Transverse colon (tissue), 4 donors: ENCODE measurements at regions not wholly inside any gene's neighbourhood (a gene's known extent, or its start where the extent isn't known, plus 50 kb on each side); places are given as distances from the start of the nearest gene placed in this dataset.
"Not testable (repeated sequence)": the region's sequence is repeated elsewhere in the genome, so short reads cannot be mapped to it uniquely, and the experiment has no call there.

Experiments
- DNase-seq: peaks from one replicate; pipeline ENCODE4 v3.0.0-alpha.2; 2019
- H3K27ac ChIP-seq, 4 donors: fragments of 200-600 bp; sonication (generic); 2 replicates each; pipeline ENCODE4 v1.5.1; 2016 to 2018; ENCODE audit warnings: inconsistent platforms in 4 of 4
- H3K27me3 ChIP-seq: fragments of 200-600 bp; sonication (generic); 2 replicates; pipeline ENCODE4 v1.5.1; 2017; ENCODE audit warnings: inconsistent platforms
- H3K36me3 ChIP-seq, 4 donors: fragments of 200-600 bp; sonication (generic); 2 replicates each; pipeline ENCODE4 v1.5.1; 2017 to 2019; ENCODE audit warnings: inconsistent platforms in 4 of 4
- H3K4me1 ChIP-seq, 4 donors: fragments of 200-600 bp; sonication (generic); 2 replicates each; pipeline ENCODE4 v1.5.1; 2017 to 2020; ENCODE audit warnings: inconsistent platforms in 4 of 4
- H3K4me3 ChIP-seq, 4 donors: fragments of 200-600 bp; sonication (generic); 1 replicate in 1 of 4; 2 replicates in 3 of 4; pipeline versions ENCODE4 v1.5.1 to v1.6.1; 2017 to 2019; ENCODE audit warnings: inconsistent platforms in 4 of 4
- H3K9me3 ChIP-seq, 2 donors: fragments of 200-600 bp; sonication (generic); 2 replicates each; pipeline ENCODE4 v1.5.1; 2017 to 2019; ENCODE audit warnings: inconsistent platforms in 2 of 2
- EP300 ChIP-seq: sonication (generic); formaldehyde crosslinking; IDR thresholded peaks from one replicate; pipeline ENCODE4 v1.6.1; 2017; ENCODE audit warnings: antibody characterized with exemption, low read depth
- POLR2A ChIP-seq: fragments of 450-650 bp; IDR thresholded peaks from one replicate; pipeline ENCODE4 v1.6.1; 2016; ENCODE audit warnings: antibody characterized with exemption, mild to moderate bottlenecking, moderate library complexity
- POLR2AphosphoS5 ChIP-seq, 3 donors: sonication (generic); formaldehyde crosslinking; IDR thresholded peaks; one replicate each; pipeline ENCODE4 v1.6.1; 2016; ENCODE audit warnings: antibody characterized with exemption in 3 of 3
- WGBS, 2 donors: methylation state at CpG; one replicate each; pipeline ENCODE4 v1.1.5; 2018; ENCODE audit warnings: low coverage in 1 of 2; 5-methylcytosine and 5-hydroxymethylcytosine counted together
- in situ Hi-C, 4 donors: fragments of 200-750 bp; cut with MboI; loops; one replicate each; pipeline versions ENCODE4 v1.15.0 to v1.15.1; 2017; ENCODE audit warnings: low sequenced_read_pairs in 3 of 4, low pct_ligation_motif_present in 1 of 4, low pct_unique_long_range_greater_than_20kb in 1 of 4
- intact Hi-C: fragments of 100-400 bp; cut with DNase I; formaldehyde crosslinking; loops from one replicate; pipeline ENCODE4 v1.15.1; 2023; ENCODE audit warnings: low total_unique reads
- TF ChIP-seq, protein P1 (sequence below), 5 experiments: fragments of 200-600 bp in 3 of 5; fragments of 450-650 bp in 2 of 5; sonication (generic) in 3 of 5; IDR thresholded peaks; 1 replicate in 2 of 5; 2 replicates in 3 of 5; pipeline ENCODE4 v1.5.1; 2016 to 2017; ENCODE audit warnings: antibody characterized with exemption in 5 of 5, inconsistent platforms in 3 of 5, mild to moderate bottlenecking in 2 of 5, moderate library complexity in 1 of 5

- TF ChIP-seq, protein P1, sequence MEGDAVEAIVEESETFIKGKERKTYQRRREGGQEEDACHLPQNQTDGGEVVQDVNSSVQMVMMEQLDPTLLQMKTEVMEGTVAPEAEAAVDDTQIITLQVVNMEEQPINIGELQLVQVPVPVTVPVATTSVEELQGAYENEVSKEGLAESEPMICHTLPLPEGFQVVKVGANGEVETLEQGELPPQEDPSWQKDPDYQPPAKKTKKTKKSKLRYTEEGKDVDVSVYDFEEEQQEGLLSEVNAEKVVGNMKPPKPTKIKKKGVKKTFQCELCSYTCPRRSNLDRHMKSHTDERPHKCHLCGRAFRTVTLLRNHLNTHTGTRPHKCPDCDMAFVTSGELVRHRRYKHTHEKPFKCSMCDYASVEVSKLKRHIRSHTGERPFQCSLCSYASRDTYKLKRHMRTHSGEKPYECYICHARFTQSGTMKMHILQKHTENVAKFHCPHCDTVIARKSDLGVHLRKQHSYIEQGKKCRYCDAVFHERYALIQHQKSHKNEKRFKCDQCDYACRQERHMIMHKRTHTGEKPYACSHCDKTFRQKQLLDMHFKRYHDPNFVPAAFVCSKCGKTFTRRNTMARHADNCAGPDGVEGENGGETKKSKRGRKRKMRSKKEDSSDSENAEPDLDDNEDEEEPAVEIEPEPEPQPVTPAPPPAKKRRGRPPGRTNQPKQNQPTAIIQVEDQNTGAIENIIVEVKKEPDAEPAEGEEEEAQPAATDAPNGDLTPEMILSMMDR (IDR thresholded peaks at IDR 0.05) = no peak
- TF ChIP-seq POLR2A (no peak), EP300 (no peak), POLR2AphosphoS5 (IDR thresholded peaks at IDR 0.05) (no peak)
- intact Hi-C loops = no loop called here
- 64 to 70% methylated on average over 2 of the region's 2 CpGs for WGBS, 2 donors
Measured at GRCh38 chr3:28151207-28151550, 90.2 kb upstream of the CMC1 start.

DNA sequence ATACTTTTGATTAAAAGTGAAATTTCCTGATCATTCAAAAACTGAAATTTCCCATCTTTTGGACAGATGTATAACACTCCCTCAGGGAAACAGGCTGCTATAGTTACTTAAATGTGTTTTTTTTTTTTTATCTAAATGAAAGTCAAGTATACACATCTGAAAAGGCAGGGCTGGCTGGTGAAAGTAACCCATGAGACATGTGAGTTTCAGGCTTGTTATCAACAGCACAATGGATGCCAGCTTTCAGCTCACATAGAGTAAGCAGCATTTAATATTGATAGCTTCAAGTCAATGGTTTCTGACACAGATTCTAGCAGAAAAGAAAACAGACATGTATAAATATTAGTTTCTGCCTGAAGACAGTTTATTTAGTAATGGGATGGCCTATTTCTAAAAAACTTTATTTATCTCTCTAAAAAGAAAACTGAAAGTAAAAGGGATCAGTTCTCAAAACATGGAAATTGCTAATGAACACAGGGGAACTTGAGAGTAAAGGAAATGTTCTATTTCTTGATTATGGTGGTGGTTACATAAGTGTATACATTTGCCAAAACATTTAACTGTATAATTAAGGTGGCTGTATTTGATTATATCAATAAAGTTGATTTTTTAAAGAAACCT lies 89.7 kb upstream of the CMC1 start:
- Histone ChIP-seq H3K36me3 (no peaks in the 10 kb centered on the region), H3K4me3 (peak overlapping the region in 1 of 4 donors; percentile 6), H3K4me1 (peaks cover 0 to 22% (median 8%) of the 10 kb centered on the region in 4 donors), H3K9me3 (peaks cover 5 to 10% of the 10 kb centered on the region in 2 donors), H3K27me3 (no peaks in the 10 kb centered on the region), H3K27ac (peak overlapping the region in 3 of 4 donors; percentile 28 to 40 (median 31))
- in situ Hi-C loops (no loop called here), intact Hi-C loops (no loop called here)
- TF ChIP-seq POLR2A = no peak
- TF ChIP-seq EP300 = no peak
- TF ChIP-seq, protein P1 (IDR thresholded peaks at IDR 0.05) = no peak
- TF ChIP-seq POLR2AphosphoS5 (IDR thresholded peaks at IDR 0.05) = no peak
- no peak for DNase-seq

More at GRCh38 chr3:28151207-28151550, 90.2 kb upstream of the CMC1 start:
- H3K27me3 ChIP-seq = no peaks in the 10 kb centered on the region
- peak overlapping the region in 1 of 4 donors; percentile 40 for H3K27ac ChIP-seq
- H3K9me3 ChIP-seq = peaks cover 5 to 10% of the 10 kb centered on the region in 2 donors
- DNase-seq = no peak
- in situ Hi-C loops = no loop called here
- no peaks in the 10 kb centered on the region for H3K36me3 ChIP-seq
- H3K4me3 ChIP-seq = no peak overlapping the region
- H3K4me1 ChIP-seq = peaks cover 0 to 22% (median 8%) of the 10 kb centered on the region in 4 donors

- DNase-seq = no peak
- TF ChIP-seq EP300 = no peak
- TF ChIP-seq POLR2A = no peak
- TF ChIP-seq, protein P1 (IDR thresholded peaks at IDR 0.05) = no peak
- TF ChIP-seq POLR2AphosphoS5 (IDR thresholded peaks at IDR 0.05) = no peak
- intact Hi-C loops = no loop called here
- Histone ChIP-seq H3K4me1 (peaks cover 0 to 15% (median 8%) of the 10 kb centered on the region in 4 donors), H3K9me3 (peaks cover 17 to 19% of the 10 kb centered on the region in 2 donors), H3K27ac (no peak overlapping the region), H3K27me3 (no peaks in the 10 kb centered on the region), H3K4me3 (no peak overlapping the region), H3K36me3 (no peaks in the 10 kb centered on the region)
- WGBS, 2 donors = 44 to 55% methylated on average over 2 of the region's 2 CpGs
- in situ Hi-C loops = no loop called here
Measured at GRCh38 chr3:28155631-28156030, 85.8 kb upstream of the CMC1 start.

- H3K4me3 ChIP-seq, DNase-seq, H3K27ac ChIP-seq, H3K27me3 ChIP-seq, H3K36me3 ChIP-seq, intact Hi-C loops, in situ Hi-C loops, H3K4me1 ChIP-seq: not testable (repeated sequence)
- H3K9me3 ChIP-seq = peaks cover 17 to 19% of the 10 kb centered on the region in 2 donors
- 91 to 92% methylated on average over 13 to 16 of the region's 16 CpGs for WGBS, 2 donors
Measured at GRCh38 chr3:28156599-28156998, 84.8 kb upstream of the CMC1 start.

GRCh38 chr3:28171962-28172361 lies 69.5 kb upstream of the CMC1 start:
- H3K36me3 ChIP-seq = no peaks in the 10 kb centered on the region
- H3K27ac ChIP-seq = no peak overlapping the region
- 15 to 27% methylated on average over 1 of the region's 1 CpG for WGBS, 2 donors
- in situ Hi-C loops (no loop called here), intact Hi-C loops (no loop called here)
- H3K4me1 ChIP-seq = peaks cover 0 to 12% (median 4%) of the 10 kb centered on the region in 4 donors
- no peaks in the 10 kb centered on the region for H3K27me3 ChIP-seq
- H3K9me3 ChIP-seq = no peaks in the 10 kb centered on the region
- H3K4me3 ChIP-seq = no peak overlapping the region
- DNase-seq = no peak
- TF ChIP-seq, protein P1 (IDR thresholded peaks at IDR 0.05) = no peak
- TF ChIP-seq POLR2A (no peak), EP300 (no peak), POLR2AphosphoS5 (IDR thresholded peaks at IDR 0.05) (no peak)
